ENCODE measurements at regions not wholly inside any gene's neighbourhood (a gene's known extent, or its start where the extent isn't known, plus 50 kb on each side); places are given as distances from the start of the nearest gene placed in this dataset.

GRCh38 chr17:27386206-27387075 is 69.8 kb upstream of the KSR1 start:
- no peak for DNase-seq (ENCODE audit: missing footprints)
- intact Hi-C loops (cut with DNase I) = no loop called here
- ATAC-seq = no peak

- DNase-seq (ENCODE audit: missing footprints) (no peak), ATAC-seq (no peak)
- intact Hi-C loops (cut with DNase I) = no loop called here
Measured at GRCh38 chr17:27389542-27390140, 66.6 kb upstream of the KSR1 start.

- no peak for DNase-seq (ENCODE audit: missing footprints)
- intact Hi-C loops (cut with DNase I) = no loop called here
Measured at GRCh38 chr17:27390540-27390939, 65.7 kb upstream of the KSR1 start.

GRCh38 chr17:27391427-27391826 is 64.8 kb upstream of the KSR1 start:
- ATAC-seq = no peak
- intact Hi-C loops (cut with DNase I) = no loop called here
- no peak for DNase-seq (ENCODE audit: missing footprints)

More at GRCh38 chr17:27390540-27390939, 65.7 kb upstream of the KSR1 start:
- no peak for ATAC-seq

- DNase-seq (ENCODE audit: missing footprints) (no peak), ATAC-seq (peak; percentile 64)
- intact Hi-C loops (cut with DNase I) = no loop called here
Measured at GRCh38 chr17:27396045-27396444, 60.2 kb upstream of the KSR1 start.

- DNase-seq (ENCODE audit: missing footprints) (no peak), ATAC-seq (peak; percentile 31)
- intact Hi-C loops (cut with DNase I) = no loop called here
Measured at GRCh38 chr17:27396941-27397340, 59.3 kb upstream of the KSR1 start.

- intact Hi-C loops (cut with DNase I) = no loop called here
- no peak for ATAC-seq
- DNase-seq (ENCODE audit: missing footprints) = no peak
Measured at GRCh38 chr17:27398691-27399090, 57.6 kb upstream of the KSR1 start.

- intact Hi-C loops (cut with DNase I) = no loop called here
- ATAC-seq (no peak), DNase-seq (ENCODE audit: missing footprints) (no peak)
Measured at GRCh38 chr17:27400991-27401390, 55.3 kb upstream of the KSR1 start.

- intact Hi-C loops (cut with DNase I) = no loop called here
- no peak for ATAC-seq
- no peak for DNase-seq (ENCODE audit: missing footprints)
Measured at GRCh38 chr17:27402943-27403342, 53.3 kb upstream of the KSR1 start.

- DNase-seq (ENCODE audit: missing footprints) (no peak), ATAC-seq (no peak)
- intact Hi-C loops (cut with DNase I) = no loop called here
Measured at GRCh38 chr17:27403480-27404005, 52.7 kb upstream of the KSR1 start.

GRCh38 chr17:27404676-27405075 is 51.6 kb upstream of the KSR1 start:
- intact Hi-C loops (cut with DNase I) = no loop called here
- no peak for DNase-seq (ENCODE audit: missing footprints)
- no peak for ATAC-seq

Measured in Right ventricle myocardium inferior (tissue), 1 donor.